ENCODE measurements at regions not wholly inside any gene's neighbourhood (a gene's known extent, or its start where the extent isn't known, plus 50 kb on each side); places are given as distances from the start of the nearest gene placed in this dataset.

DNA sequence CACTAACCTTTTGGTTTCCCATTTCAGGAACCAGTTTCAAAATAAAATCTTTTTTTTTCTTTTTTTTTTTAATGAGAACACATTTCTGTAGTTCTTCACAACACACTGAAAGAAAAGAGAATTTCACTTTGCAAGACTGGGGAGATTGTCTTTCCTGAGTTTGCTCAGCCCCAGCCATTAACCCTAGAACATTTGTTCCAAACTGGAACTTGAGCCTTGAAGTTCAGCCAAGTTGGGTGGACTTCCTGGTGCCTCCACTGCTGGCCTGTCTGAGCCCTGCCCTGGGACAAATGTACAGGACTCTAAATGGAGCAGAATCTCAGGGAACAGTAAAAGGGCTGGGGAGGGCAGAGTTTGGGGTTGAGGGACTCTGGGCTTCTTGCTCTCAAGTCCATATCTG is 196.4 kb upstream of the LPP start:
- no peak for DNase-seq
- no peaks in the 10 kb centered on the region for H3K36me3 Mint-ChIP-seq (ENCODE audit: insufficient read depth, unreplicated experiment)
- ChIA-PET CTCF (no interaction called here), POLR2A (no interaction called here)
- intact Hi-C loops (cut with micrococcal nuclease; ENCODE audit: unreplicated experiment), result no loop called here
- Histone ChIP-seq H3K9me3 (no peaks in the 10 kb centered on the region), H3K36me3 (ENCODE audit: control insufficient read depth, insufficient read depth, low read length) (no peaks in the 10 kb centered on the region), H3K4me3 (ENCODE audit: low read depth, low read length) (no peak overlapping the region), H3K27me3 (replicated peaks; ENCODE audit: control insufficient read depth, insufficient read depth, low read length) (no peaks in the 10 kb centered on the region), H3K4me1 (peaks cover 15% of the 10 kb centered on the region)
- no peaks in the 10 kb centered on the region for H3K9me3 Mint-ChIP-seq (ENCODE audit: unreplicated experiment)
- TF ChIP-seq CTCF (IDR thresholded peaks at IDR 0.05; ENCODE audit: insufficient read depth in 1 of 2, low read depth in 1 of 2, low read length in 1 of 2, severe bottlenecking in 1 of 2, unreplicated experiment in 1 of 2), result no peak
- BruUV-seq (replicated peaks), result no TSS peak
- H3K4me1 Mint-ChIP-seq (ENCODE audit: low read depth, unreplicated experiment), result peaks cover 19% of the 10 kb centered on the region
- H3K27me3 Mint-ChIP-seq (ENCODE audit: insufficient read depth, unreplicated experiment), result no peaks in the 10 kb centered on the region
- no peak overlapping the region for H3K27ac Mint-ChIP-seq (ENCODE audit: unreplicated experiment)
- no peak overlapping the region for H3K4me3 Mint-ChIP-seq (ENCODE audit: unreplicated experiment)

GRCh38 chr3:187958432-187959003 is 195.4 kb upstream of the LPP start:
- Mint-ChIP-seq H3K9me3 (ENCODE audit: unreplicated experiment) (no peaks in the 10 kb centered on the region), H3K27me3 (ENCODE audit: insufficient read depth, unreplicated experiment) (no peaks in the 10 kb centered on the region), H3K4me1 (ENCODE audit: low read depth, unreplicated experiment) (peaks cover 19% of the 10 kb centered on the region), H3K27ac (ENCODE audit: unreplicated experiment) (no peak overlapping the region), H3K36me3 (ENCODE audit: insufficient read depth, unreplicated experiment) (no peaks in the 10 kb centered on the region), H3K4me3 (ENCODE audit: unreplicated experiment) (no peak overlapping the region)
- CTCF ChIA-PET, result no interaction called here
- DNase-seq, result no peak
- no peaks in the 10 kb centered on the region for H3K27me3 ChIP-seq (replicated peaks; ENCODE audit: control insufficient read depth, insufficient read depth, low read length)
- no peaks in the 10 kb centered on the region for H3K9me3 ChIP-seq
- H3K4me1 ChIP-seq, result peaks cover 15% of the 10 kb centered on the region
- no peak overlapping the region for H3K4me3 ChIP-seq (ENCODE audit: low read depth, low read length)
- intact Hi-C loops (cut with micrococcal nuclease; ENCODE audit: unreplicated experiment), result no loop called here
- no peaks in the 10 kb centered on the region for H3K36me3 ChIP-seq (ENCODE audit: control insufficient read depth, insufficient read depth, low read length)
- BruUV-seq (replicated peaks), result no TSS peak
- POLR2A ChIA-PET, result no interaction called here
- TF ChIP-seq CTCF (IDR thresholded peaks at IDR 0.05; ENCODE audit: insufficient read depth in 1 of 2, low read depth in 1 of 2, low read length in 1 of 2, severe bottlenecking in 1 of 2, unreplicated experiment in 1 of 2), result no peak

DNA sequence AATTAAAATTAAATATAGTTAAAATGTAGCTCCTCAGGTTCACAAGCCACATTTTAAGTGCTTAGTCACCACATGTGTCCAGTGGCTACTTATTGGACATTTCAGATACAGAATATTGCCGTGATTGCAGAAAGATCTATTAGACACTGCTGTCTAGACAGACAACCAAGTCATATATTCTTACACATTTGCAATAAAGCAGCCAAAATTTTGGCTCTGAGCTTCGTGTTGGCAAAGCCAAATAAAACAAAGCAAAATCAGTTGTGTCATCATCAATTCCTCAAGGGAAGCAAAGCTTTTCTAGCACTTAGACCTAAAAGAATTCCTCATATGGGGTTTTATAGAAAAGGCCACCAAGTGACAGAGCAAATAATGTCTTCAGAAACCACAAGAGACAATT is 193.1 kb upstream of the LPP start:
- Mint-ChIP-seq H3K4me1 (ENCODE audit: low read depth, unreplicated experiment) (peaks cover 4% of the 10 kb centered on the region), H3K27me3 (ENCODE audit: insufficient read depth, unreplicated experiment) (no peaks in the 10 kb centered on the region), H3K36me3 (ENCODE audit: insufficient read depth, unreplicated experiment) (no peaks in the 10 kb centered on the region), H3K4me3 (ENCODE audit: unreplicated experiment) (no peak overlapping the region), H3K9me3 (ENCODE audit: unreplicated experiment) (no peaks in the 10 kb centered on the region), H3K27ac (ENCODE audit: unreplicated experiment) (no peak overlapping the region)
- TF ChIP-seq CTCF (IDR thresholded peaks at IDR 0.05; ENCODE audit: insufficient read depth in 1 of 2, low read depth in 1 of 2, low read length in 1 of 2, severe bottlenecking in 1 of 2, unreplicated experiment in 1 of 2), result no peak
- Histone ChIP-seq H3K27me3 (replicated peaks; ENCODE audit: control insufficient read depth, insufficient read depth, low read length) (no peaks in the 10 kb centered on the region), H3K9me3 (no peaks in the 10 kb centered on the region), H3K4me3 (ENCODE audit: low read depth, low read length) (no peak overlapping the region), H3K4me1 (peaks cover 11% of the 10 kb centered on the region), H3K36me3 (ENCODE audit: control insufficient read depth, insufficient read depth, low read length) (no peaks in the 10 kb centered on the region)
- ChIA-PET CTCF (no interaction called here), POLR2A (no interaction called here)
- no TSS peak for BruUV-seq (replicated peaks)
- intact Hi-C loops (cut with micrococcal nuclease; ENCODE audit: unreplicated experiment), result no loop called here
- DNase-seq, result no peak

All from Caco-2 (cell line).